Thoracic aorta (tissue), 2 donors: ENCODE measurements at regions not wholly inside any gene's neighbourhood (a gene's known extent, or its start where the extent isn't known, plus 50 kb on each side); places are given as distances from the start of the nearest gene placed in this dataset.

ENCODE experiments used
- ATAC-seq: fragments of 150-250 bp; one replicate; pipeline ENCODE4 v1.8.0; 2017; ENCODE audit warnings: low read depth; ENCODE audit not compliant: insufficient number of reproducible peaks, low FRiP score
- DNase-seq: peaks from one replicate; pipeline ENCODE4 v3.0.0-alpha.2; 2020; ENCODE audit warnings: low spot score
- H3K27ac ChIP-seq, 2 donors: fragments of 200-600 bp; sonication (generic); 1 replicate in 1 of 2; 2 replicates in 1 of 2; pipeline ENCODE4 v1.5.1; 2016; ENCODE audit warnings: mild to moderate bottlenecking in 2 of 2, moderate library complexity in 2 of 2
- H3K27me3 ChIP-seq: fragments of 200-600 bp; sonication (generic); replicated peaks from 2 replicates; pipeline ENCODE4 v1.6.0; 2016; ENCODE audit warnings: mild to moderate bottlenecking; ENCODE audit not compliant: insufficient read depth
- H3K36me3 ChIP-seq: fragments of 200-600 bp; sonication (generic); one replicate; pipeline ENCODE4 v1.5.1; 2016
- H3K4me1 ChIP-seq, 2 donors: fragments of 200-600 bp; sonication (generic); 1 replicate in 1 of 2; 2 replicates in 1 of 2; pipeline versions ENCODE4 v1.5.1 to v1.6.0; 2016; ENCODE audit warnings: low read depth in 2 of 2, mild to moderate bottlenecking in 1 of 2; ENCODE audit not compliant: control insufficient read depth in 1 of 2
- H3K4me3 ChIP-seq: fragments of 200-600 bp; sonication (generic); 2 replicates; pipeline ENCODE4 v1.5.1; 2016; ENCODE audit warnings: mild to moderate bottlenecking
- H3K9me3 ChIP-seq: fragments of 200-600 bp; sonication (generic); 2 replicates; pipeline ENCODE4 v1.5.1; 2016
- TF ChIP-seq, protein P1 (sequence below): fragments of 200-600 bp; sonication (generic); IDR thresholded peaks from one replicate; pipeline ENCODE4 v1.5.1; 2019; ENCODE audit warnings: antibody characterized with exemption

DNA sequence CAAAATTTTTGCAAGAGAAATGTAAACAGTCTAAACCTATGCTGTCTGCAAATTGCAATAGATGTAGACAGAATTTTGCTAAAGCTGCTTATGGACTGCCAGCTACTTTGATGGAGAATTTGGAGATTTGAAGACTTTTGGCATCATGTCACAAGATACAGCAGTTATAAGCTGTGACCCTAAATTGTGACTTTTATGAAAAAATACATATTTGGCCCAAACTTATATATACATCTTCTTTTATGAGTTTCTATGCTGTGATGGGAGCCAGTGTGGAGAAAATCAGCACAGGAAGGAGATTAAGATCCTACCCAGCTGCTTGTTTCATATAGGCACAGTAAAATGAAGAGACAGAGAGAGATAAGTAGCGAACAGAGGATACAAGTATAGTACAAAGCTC is 1595.4 kb downstream of the PLA2G4A start:
- TF ChIP-seq, protein P1, sequence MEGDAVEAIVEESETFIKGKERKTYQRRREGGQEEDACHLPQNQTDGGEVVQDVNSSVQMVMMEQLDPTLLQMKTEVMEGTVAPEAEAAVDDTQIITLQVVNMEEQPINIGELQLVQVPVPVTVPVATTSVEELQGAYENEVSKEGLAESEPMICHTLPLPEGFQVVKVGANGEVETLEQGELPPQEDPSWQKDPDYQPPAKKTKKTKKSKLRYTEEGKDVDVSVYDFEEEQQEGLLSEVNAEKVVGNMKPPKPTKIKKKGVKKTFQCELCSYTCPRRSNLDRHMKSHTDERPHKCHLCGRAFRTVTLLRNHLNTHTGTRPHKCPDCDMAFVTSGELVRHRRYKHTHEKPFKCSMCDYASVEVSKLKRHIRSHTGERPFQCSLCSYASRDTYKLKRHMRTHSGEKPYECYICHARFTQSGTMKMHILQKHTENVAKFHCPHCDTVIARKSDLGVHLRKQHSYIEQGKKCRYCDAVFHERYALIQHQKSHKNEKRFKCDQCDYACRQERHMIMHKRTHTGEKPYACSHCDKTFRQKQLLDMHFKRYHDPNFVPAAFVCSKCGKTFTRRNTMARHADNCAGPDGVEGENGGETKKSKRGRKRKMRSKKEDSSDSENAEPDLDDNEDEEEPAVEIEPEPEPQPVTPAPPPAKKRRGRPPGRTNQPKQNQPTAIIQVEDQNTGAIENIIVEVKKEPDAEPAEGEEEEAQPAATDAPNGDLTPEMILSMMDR: no peak
- no peak overlapping the region for H3K27ac ChIP-seq
- H3K36me3 ChIP-seq: no peaks in the 10 kb centered on the region
- no peak overlapping the region for H3K4me3 ChIP-seq
- H3K9me3 ChIP-seq: no peaks in the 10 kb centered on the region
- ATAC-seq (no peak), DNase-seq (no peak)
- no peaks in the 10 kb centered on the region for H3K27me3 ChIP-seq
- H3K4me1 ChIP-seq: no peaks in the 10 kb centered on the region

DNA sequence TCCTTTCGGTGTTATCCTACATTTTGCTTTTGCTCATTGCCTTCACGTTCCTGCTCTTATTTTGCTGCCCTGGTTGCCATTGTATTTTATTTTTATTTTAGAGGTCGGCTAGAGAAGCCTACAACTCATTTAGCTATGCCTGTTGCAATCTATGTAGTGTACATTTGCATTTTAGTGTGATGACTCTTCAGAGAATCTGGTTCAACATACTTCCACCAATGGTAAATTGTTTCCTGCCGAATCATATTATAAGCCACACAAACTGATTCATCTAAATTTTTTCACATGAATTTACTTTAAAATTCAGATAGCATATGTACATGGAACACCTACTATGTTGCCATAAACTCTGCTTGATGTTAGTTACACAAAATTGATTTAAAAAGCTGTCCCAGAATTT is 1596.9 kb downstream of the PLA2G4A start:
- H3K36me3 ChIP-seq: no peaks in the 10 kb centered on the region
- no peak for DNase-seq
- no peak for ATAC-seq

DNA sequence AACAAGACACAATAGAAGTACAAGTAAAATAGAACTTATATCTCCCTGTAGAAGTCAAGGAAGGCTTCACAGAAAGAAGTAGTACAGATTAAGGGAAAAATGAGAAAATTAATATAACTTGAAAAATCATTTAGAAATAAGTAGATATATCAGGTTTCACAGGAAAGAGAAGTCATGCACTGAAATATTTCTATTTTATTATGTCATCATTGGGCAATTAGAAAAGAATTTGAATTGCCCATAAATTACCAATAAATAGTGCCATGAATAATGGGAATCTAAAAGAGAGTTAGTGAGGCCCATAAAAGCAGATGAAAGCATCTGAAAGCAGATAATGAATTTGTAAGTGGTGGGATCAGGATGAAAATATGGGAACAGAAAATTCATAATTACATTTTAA is 1597.8 kb downstream of the PLA2G4A start:
- DNase-seq (no peak), ATAC-seq (no peak)
- Histone ChIP-seq H3K9me3 (no peaks in the 10 kb centered on the region), H3K27me3 (no peaks in the 10 kb centered on the region), H3K27ac (no peak overlapping the region), H3K36me3 (no peaks in the 10 kb centered on the region), H3K4me3 (no peak overlapping the region), H3K4me1 (no peaks in the 10 kb centered on the region)
- TF ChIP-seq, protein P1: no peak

More for the DNA sequence above, 1596.9 kb downstream of the PLA2G4A start:
- no peak overlapping the region for H3K27ac ChIP-seq
- TF ChIP-seq, protein P1: no peak
- H3K4me1 ChIP-seq: no peaks in the 10 kb centered on the region
- no peaks in the 10 kb centered on the region for H3K27me3 ChIP-seq
- H3K9me3 ChIP-seq: no peaks in the 10 kb centered on the region
- H3K4me3 ChIP-seq: no peak overlapping the region

DNA sequence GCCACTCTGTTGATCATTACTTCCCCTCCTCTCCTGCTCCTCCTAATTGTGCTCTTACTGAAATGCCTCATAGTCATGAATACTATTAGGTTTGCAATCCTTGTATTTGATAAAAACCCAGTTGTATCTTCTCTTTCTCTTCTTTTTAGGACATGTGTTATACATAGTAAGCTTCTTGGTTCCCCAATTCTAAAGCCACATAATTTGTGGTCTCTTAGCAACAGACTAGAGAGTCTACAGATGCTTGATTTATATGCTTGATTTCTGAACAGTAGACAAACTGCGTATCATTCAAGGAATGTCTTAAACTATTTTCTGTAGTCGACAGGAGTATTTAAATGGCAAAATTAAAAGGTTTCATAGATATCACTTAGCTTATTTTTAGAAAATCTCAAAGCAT is 1598.9 kb downstream of the PLA2G4A start:
- TF ChIP-seq, protein P1: no peak
- no peaks in the 10 kb centered on the region for H3K36me3 ChIP-seq

DNA sequence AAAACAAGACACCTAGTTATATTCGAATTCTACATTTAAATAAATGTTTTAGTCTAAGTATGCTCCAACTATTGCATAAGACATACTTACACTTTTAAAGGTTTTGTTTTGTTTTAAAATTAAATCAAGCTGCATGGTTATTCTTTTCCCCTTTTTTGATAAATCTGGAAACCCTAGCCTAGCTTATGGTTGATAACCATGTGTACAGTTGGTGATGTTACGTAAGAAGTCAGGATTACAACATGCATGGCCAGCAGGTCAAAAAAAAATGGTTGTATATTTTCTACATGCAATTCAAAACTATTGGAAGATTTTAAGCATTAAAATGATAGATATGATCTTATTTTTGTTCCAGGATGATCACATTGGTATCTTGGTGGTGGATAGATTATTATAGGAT is 1600.6 kb downstream of the PLA2G4A start:
- DNase-seq: no peak

More for the DNA sequence above, 1598.9 kb downstream of the PLA2G4A start:
- ATAC-seq: no peak
- DNase-seq: no peak
- H3K4me3 ChIP-seq: no peak overlapping the region
- no peaks in the 10 kb centered on the region for H3K9me3 ChIP-seq
- H3K27me3 ChIP-seq: no peaks in the 10 kb centered on the region
- H3K4me1 ChIP-seq: no peaks in the 10 kb centered on the region
- no peak overlapping the region for H3K27ac ChIP-seq

More for the DNA sequence above, 1600.6 kb downstream of the PLA2G4A start:
- no peaks in the 10 kb centered on the region for H3K27me3 ChIP-seq
- H3K4me3 ChIP-seq: no peak overlapping the region
- no peaks in the 10 kb centered on the region for H3K36me3 ChIP-seq
- TF ChIP-seq, protein P1: no peak
- no peak overlapping the region for H3K27ac ChIP-seq
- H3K9me3 ChIP-seq: no peaks in the 10 kb centered on the region
- no peaks in the 10 kb centered on the region for H3K4me1 ChIP-seq
- no peak for ATAC-seq
